HL-60 (cell line): ENCODE measurements at regions not wholly inside any gene's neighbourhood (a gene's known extent, or its start where the extent isn't known, plus 50 kb on each side); places are given as distances from the start of the nearest gene placed in this dataset.

Experiments
- DNase-seq, 2 experiments: peaks; one replicate each; pipeline ENCODE4 v3.0.0-alpha.2; 2010 to 2020; ENCODE audit warnings: low read depth in 1 of 2, low spot score in 1 of 2
- H3K27ac ChIP-seq: fragments of 250-450 bp; sonication (Bioruptor Pico); replicated peaks from 2 replicates; pipeline ENCODE4 v1.5.1; 2020; ENCODE audit warnings: mild to moderate bottlenecking, moderate library complexity
- H3K27me3 ChIP-seq: fragments of 250-450 bp; sonication (Bioruptor Pico); 2 replicates; pipeline ENCODE4 v1.5.1; 2021; ENCODE audit warnings: mild to moderate bottlenecking, moderate library complexity; ENCODE audit not compliant: insufficient read depth, poor library complexity, severe bottlenecking
- H3K4me3 ChIP-seq: replicated peaks from 2 replicates; pipeline ENCODE4 v1.5.1; 2011; ENCODE audit warnings: mild to moderate bottlenecking, control low read depth, low read length; ENCODE audit not compliant: insufficient read depth
- CTCF ChIP-seq: IDR thresholded peaks from one replicate; pipeline ENCODE4 v1.5.1; 2011; ENCODE audit warnings: low read length, control low read depth, inconsistent platforms; ENCODE audit not compliant: insufficient read depth
- GABPA ChIP-seq: IDR thresholded peaks from 2 replicates; pipeline ENCODE4 v1.6.1; 2012; ENCODE audit warnings: low read depth
- POLR2AphosphoS5 ChIP-seq: IDR thresholded peaks from 2 replicates; pipeline ENCODE4 v1.6.1; 2012; ENCODE audit warnings: low read depth
- SPI1 ChIP-seq: IDR thresholded peaks from 2 replicates; pipeline ENCODE4 v1.6.1; 2012; ENCODE audit warnings: low read depth, mild to moderate bottlenecking, borderline replicate concordance
- TF ChIP-seq, protein P1 (sequence below): IDR thresholded peaks from 2 replicates; pipeline ENCODE4 v1.6.1; 2012; ENCODE audit warnings: low read depth; ENCODE audit not compliant: insufficient replicate concordance

DNA sequence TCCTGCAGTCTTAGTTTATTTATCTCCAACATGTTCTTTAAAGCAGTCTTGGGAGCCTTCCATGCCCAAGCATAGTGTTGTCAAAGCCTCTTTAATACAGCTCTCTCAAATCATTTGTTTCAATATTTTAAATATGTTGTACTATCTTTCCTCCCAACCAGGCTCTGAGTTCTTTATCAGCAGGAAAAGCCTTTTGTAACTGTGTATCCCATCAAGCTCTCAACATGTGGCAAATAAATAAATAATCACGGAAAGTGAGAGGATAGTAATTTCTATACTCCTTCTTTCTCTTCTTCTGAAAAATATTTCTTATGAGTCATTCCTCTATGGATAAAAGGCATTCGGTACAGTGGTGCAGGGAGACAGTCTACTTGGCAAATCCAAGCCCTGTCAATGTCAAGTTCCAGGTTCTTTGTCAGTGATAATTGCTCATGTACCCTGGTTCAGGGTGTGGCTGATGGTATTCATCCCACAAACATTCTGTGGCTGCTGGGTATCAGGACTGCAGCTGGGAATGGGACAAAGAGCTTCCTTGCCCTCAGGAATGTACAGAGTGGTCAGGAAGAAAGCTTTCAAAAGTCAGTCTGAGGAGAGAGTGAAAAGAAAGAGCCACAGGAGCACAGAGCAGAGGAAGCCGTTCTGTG, 384.3 kb downstream of the EFNB2 start:
- TF ChIP-seq POLR2AphosphoS5 (no peak), SPI1 (no peak), CTCF (no peak), GABPA (no peak)
- TF ChIP-seq, protein P1, sequence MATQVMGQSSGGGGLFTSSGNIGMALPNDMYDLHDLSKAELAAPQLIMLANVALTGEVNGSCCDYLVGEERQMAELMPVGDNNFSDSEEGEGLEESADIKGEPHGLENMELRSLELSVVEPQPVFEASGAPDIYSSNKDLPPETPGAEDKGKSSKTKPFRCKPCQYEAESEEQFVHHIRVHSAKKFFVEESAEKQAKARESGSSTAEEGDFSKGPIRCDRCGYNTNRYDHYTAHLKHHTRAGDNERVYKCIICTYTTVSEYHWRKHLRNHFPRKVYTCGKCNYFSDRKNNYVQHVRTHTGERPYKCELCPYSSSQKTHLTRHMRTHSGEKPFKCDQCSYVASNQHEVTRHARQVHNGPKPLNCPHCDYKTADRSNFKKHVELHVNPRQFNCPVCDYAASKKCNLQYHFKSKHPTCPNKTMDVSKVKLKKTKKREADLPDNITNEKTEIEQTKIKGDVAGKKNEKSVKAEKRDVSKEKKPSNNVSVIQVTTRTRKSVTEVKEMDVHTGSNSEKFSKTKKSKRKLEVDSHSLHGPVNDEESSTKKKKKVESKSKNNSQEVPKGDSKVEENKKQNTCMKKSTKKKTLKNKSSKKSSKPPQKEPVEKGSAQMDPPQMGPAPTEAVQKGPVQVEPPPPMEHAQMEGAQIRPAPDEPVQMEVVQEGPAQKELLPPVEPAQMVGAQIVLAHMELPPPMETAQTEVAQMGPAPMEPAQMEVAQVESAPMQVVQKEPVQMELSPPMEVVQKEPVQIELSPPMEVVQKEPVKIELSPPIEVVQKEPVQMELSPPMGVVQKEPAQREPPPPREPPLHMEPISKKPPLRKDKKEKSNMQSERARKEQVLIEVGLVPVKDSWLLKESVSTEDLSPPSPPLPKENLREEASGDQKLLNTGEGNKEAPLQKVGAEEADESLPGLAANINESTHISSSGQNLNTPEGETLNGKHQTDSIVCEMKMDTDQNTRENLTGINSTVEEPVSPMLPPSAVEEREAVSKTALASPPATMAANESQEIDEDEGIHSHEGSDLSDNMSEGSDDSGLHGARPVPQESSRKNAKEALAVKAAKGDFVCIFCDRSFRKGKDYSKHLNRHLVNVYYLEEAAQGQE = no peak
- no peak for DNase-seq
- no peak overlapping the region for H3K4me3 ChIP-seq
- no peaks in the 10 kb centered on the region for H3K27me3 ChIP-seq
- no peak overlapping the region for H3K27ac ChIP-seq

- no peak overlapping the region for H3K27ac ChIP-seq
- H3K27me3 ChIP-seq = no peaks in the 10 kb centered on the region
- no peak for TF ChIP-seq POLR2AphosphoS5
- peak in 1 of 2 experiments; percentile 23 for DNase-seq
- no peak overlapping the region for H3K4me3 ChIP-seq
These were observed 389.2 kb downstream of the EFNB2 start for GRCh38 chr13:106145997-106146864.

- H3K4me3 ChIP-seq = no peak overlapping the region
- DNase-seq = no peak
- no peaks in the 10 kb centered on the region for H3K27me3 ChIP-seq
- no peak overlapping the region for H3K27ac ChIP-seq
- TF ChIP-seq, protein P1 = no peak
- TF ChIP-seq SPI1 = no peak
- no peak for TF ChIP-seq POLR2AphosphoS5
- no peak for TF ChIP-seq CTCF
- TF ChIP-seq GABPA = no peak
These were observed 390.4 kb downstream of the EFNB2 start for GRCh38 chr13:106145070-106145469.

GRCh38 chr13:106143930-106144709, 391.3 kb downstream of the EFNB2 start:
- DNase-seq = no peak
- Histone ChIP-seq H3K4me3 (no peak overlapping the region), H3K27me3 (no peaks in the 10 kb centered on the region), H3K27ac (no peak overlapping the region)
- TF ChIP-seq SPI1 = no peak
- TF ChIP-seq, protein P1 = no peak
- TF ChIP-seq POLR2AphosphoS5 = no peak
- TF ChIP-seq GABPA = no peak
- no peak for TF ChIP-seq CTCF
